ENCODE measurements at regions not wholly inside any gene's neighbourhood (a gene's known extent, or its start where the extent isn't known, plus 50 kb on each side); places are given as distances from the start of the nearest gene placed in this dataset.
A peak's percentile ranks its signal among the peaks of the same experiment; 100 is the strongest.
"Not testable (repeated sequence)": the region's sequence is repeated elsewhere in the genome, so short reads cannot be mapped to it uniquely, and the experiment has no call there.

DNA sequence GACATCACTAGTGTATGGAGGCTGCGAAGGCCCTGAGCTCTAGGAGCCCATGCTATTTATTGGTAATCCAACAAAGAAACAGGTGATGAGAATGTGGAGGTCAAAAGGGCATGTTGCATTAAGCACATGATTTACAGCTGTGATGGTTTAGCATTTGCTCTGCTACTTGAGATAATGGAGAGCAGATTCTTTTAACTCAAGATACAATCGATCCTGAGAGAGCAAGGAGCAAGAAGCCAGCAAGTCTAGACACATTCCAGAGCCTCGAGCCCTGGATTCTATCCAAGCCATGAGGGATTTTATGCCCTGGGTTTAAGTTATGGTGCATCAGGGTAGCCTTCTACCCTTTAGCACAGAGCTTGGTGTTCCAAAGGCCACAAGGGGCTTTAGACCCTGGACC lies 85.3 kb upstream of the KCNMA1 start:
- H3K9me3 ChIP-seq (ENCODE audit: control insufficient read depth, insufficient read depth, low read length); H3K4me1 ChIP-seq (ENCODE audit: control insufficient read depth, insufficient read depth, low read length); DNase-seq (ENCODE audit: low read depth in 4 of 6, low spot score in 6 of 6); H3K27me3 ChIP-seq (ENCODE audit: control insufficient read depth, insufficient read depth, low read length); H3K4me3 ChIP-seq (ENCODE audit: low read depth, low read length); H3K27ac ChIP-seq (ENCODE audit: low read depth, low read length); H3K36me3 ChIP-seq (ENCODE audit: control insufficient read depth, insufficient read depth, low read length): not testable (repeated sequence)
- WGBS (ENCODE audit: insufficient coverage): 32% methylated on average over 3 of the region's 3 CpGs

DNA sequence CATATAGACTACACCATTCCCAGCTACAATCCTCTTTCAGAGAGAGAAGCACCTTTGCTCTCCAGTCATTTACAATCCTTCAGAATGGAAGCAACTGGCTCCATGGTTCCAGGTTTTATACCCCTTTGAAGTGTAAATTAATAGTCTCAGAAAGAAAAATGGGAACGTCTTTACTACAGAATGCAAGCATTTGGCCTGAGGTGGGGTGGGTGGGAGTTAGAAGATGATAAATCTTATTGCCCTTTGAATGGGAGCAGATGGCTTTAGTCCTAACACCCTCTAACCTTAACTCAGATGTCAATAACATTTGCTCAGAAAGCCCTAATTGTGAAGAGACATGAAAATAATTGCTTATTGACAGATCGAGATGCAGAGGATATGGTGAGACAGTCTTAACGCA lies 84.2 kb upstream of the KCNMA1 start:
- H3K27ac ChIP-seq (ENCODE audit: low read depth, low read length): no peak overlapping the region
- no peak for DNase-seq (ENCODE audit: low read depth in 4 of 6, low spot score in 6 of 6)
- WGBS (ENCODE audit: insufficient coverage): 78% methylated on average over 2 of the region's 3 CpGs
- no peak overlapping the region for H3K4me3 ChIP-seq (ENCODE audit: low read depth, low read length)
- peaks cover 7% of the 10 kb centered on the region for H3K4me1 ChIP-seq (ENCODE audit: control insufficient read depth, insufficient read depth, low read length)
- no peaks in the 10 kb centered on the region for H3K27me3 ChIP-seq (ENCODE audit: control insufficient read depth, insufficient read depth, low read length)
- no peaks in the 10 kb centered on the region for H3K9me3 ChIP-seq (ENCODE audit: control insufficient read depth, insufficient read depth, low read length)
- H3K36me3 ChIP-seq (ENCODE audit: control insufficient read depth, insufficient read depth, low read length): no peaks in the 10 kb centered on the region

DNA sequence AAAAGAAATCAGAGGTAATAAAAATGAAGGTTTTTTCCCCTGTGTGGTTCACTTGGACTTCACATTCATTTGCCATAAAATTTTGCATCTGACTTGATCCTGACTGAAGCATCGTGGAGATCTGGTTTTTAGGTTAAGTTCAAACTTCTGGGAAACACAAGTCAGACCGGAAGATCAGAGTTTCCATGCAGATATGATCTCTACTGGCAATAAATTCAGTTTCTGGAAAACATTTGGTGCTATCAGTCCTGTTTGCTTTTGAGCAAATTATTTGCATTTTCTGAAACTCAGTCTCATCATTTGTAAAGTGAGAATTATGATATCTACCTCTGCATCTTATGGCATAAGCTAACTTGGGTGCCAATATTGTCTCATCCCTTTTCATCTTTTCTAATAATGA lies 81.3 kb upstream of the KCNMA1 start:
- Histone ChIP-seq H3K27ac (ENCODE audit: low read depth, low read length) (no peak overlapping the region), H3K4me1 (ENCODE audit: control insufficient read depth, insufficient read depth, low read length) (peaks cover 20% of the 10 kb centered on the region), H3K9me3 (ENCODE audit: control insufficient read depth, insufficient read depth, low read length) (no peaks in the 10 kb centered on the region), H3K4me3 (ENCODE audit: low read depth, low read length) (no peak overlapping the region), H3K27me3 (ENCODE audit: control insufficient read depth, insufficient read depth, low read length) (no peaks in the 10 kb centered on the region), H3K36me3 (ENCODE audit: control insufficient read depth, insufficient read depth, low read length) (no peaks in the 10 kb centered on the region)
- DNase-seq (ENCODE audit: low read depth in 4 of 6, low spot score in 6 of 6): no peak
- 93% methylated on average over 2 of the region's 2 CpGs for WGBS (ENCODE audit: insufficient coverage)

DNA sequence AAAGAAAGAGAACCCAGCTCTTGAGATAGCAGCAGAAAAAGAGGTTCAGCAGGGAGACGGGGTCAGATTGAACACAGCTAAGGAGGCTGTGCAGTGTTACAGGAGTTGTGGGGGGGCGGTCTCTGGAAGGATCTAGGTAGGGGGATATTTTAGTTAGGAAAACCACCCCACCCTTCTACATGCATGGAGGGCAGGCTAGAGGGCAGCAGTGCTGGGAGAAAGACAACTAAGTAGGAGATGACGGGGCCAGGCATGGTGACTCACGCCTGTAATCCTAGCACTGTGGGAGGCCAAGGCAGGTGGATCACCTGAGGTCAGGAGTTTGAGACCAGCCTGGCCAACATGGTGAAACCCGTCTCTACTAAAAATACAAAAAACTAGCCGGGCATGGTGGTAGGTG lies 80.7 kb upstream of the KCNMA1 start:
- not testable (repeated sequence) for H3K9me3 ChIP-seq (ENCODE audit: control insufficient read depth, insufficient read depth, low read length); H3K27ac ChIP-seq (ENCODE audit: low read depth, low read length); H3K36me3 ChIP-seq (ENCODE audit: control insufficient read depth, insufficient read depth, low read length); H3K4me3 ChIP-seq (ENCODE audit: low read depth, low read length); DNase-seq (ENCODE audit: low read depth in 4 of 6, low spot score in 6 of 6); H3K27me3 ChIP-seq (ENCODE audit: control insufficient read depth, insufficient read depth, low read length)
- H3K4me1 ChIP-seq (ENCODE audit: control insufficient read depth, insufficient read depth, low read length): peaks cover 24% of the 10 kb centered on the region
- 91% methylated on average over 4 of the region's 6 CpGs for WGBS (ENCODE audit: insufficient coverage)

DNA sequence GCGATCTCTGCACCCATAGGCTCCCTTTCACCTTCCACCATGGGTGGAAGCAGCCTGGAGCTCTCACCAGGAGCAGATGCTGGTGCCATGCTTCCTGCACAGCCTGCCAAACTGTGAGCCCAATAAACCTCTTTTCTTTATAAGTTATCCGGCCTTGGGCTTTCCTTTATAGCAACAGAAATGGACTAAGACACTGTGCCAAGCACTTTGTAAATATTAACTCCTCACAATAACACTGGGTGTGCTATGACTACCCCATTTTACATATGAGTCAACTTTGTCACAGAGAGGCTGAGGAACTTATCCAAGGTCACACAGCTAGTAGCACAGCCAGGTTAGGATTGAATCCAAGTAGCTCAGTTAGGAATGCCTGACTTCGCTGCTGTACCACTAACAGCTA lies 79.7 kb upstream of the KCNMA1 start:
- no peaks in the 10 kb centered on the region for H3K9me3 ChIP-seq (ENCODE audit: control insufficient read depth, insufficient read depth, low read length)
- H3K27me3 ChIP-seq (ENCODE audit: control insufficient read depth, insufficient read depth, low read length): peaks cover 8% of the 10 kb centered on the region
- H3K27ac ChIP-seq (ENCODE audit: low read depth, low read length): no peak overlapping the region
- no peaks in the 10 kb centered on the region for H3K36me3 ChIP-seq (ENCODE audit: control insufficient read depth, insufficient read depth, low read length)
- 66% methylated on average over 3 of the region's 3 CpGs for WGBS (ENCODE audit: insufficient coverage)
- H3K4me3 ChIP-seq (ENCODE audit: low read depth, low read length): no peak overlapping the region
- no peak for DNase-seq (ENCODE audit: low read depth in 4 of 6, low spot score in 6 of 6)
- H3K4me1 ChIP-seq (ENCODE audit: control insufficient read depth, insufficient read depth, low read length): peaks cover 24% of the 10 kb centered on the region

DNA sequence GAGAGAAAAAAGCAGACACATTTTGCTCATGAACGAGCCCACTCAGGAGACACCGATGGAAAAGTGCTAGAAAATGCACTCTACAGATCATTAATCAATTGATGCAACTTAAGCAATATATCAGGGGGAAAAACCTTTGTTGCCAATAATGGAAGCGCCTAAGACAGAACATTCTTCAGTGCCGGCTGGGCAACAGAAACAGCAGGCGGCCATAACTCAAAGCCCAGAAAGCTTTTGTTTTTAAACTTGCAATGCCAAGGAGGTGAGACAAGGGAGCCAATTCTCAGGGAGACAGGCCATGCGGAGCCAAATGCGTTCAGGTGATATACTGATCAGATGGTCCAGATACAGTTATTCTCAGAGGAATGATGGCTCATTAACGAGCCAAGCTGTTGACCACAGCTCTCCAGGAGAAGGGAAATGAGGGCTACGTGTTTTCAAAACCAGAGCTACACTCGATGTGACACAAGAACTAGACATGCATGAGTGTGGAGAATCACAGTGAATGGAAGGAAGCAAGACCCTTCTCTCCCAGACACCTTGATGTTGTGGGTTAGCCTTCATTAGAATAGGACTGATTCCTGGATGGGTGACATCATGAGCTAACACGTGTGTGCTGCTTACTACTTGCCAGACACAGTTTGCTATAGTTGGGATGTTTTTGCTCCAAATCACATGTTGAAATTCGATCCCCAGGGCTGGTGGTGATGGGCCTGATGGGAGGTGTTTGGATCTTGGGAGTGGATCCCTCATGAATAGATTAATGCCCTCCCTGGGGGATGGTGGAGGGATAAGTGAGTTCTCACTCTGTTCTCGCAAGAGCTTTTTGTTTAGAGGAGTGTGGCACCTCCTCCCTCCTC lies 79.1 kb upstream of the KCNMA1 start:
- no peak overlapping the region for H3K4me3 ChIP-seq (ENCODE audit: low read depth, low read length)
- peak in 2 of 6 donors; percentile 40 to 77 for DNase-seq (ENCODE audit: low read depth in 4 of 6, low spot score in 6 of 6)
- H3K4me1 ChIP-seq (ENCODE audit: control insufficient read depth, insufficient read depth, low read length): peaks cover 26% of the 10 kb centered on the region
- no peaks in the 10 kb centered on the region for H3K36me3 ChIP-seq (ENCODE audit: control insufficient read depth, insufficient read depth, low read length)
- 30% methylated on average over 10 of the region's 13 CpGs for WGBS (ENCODE audit: insufficient coverage)
- H3K9me3 ChIP-seq (ENCODE audit: control insufficient read depth, insufficient read depth, low read length): no peaks in the 10 kb centered on the region
- H3K27ac ChIP-seq (ENCODE audit: low read depth, low read length): no peak overlapping the region
- peaks cover 12% of the 10 kb centered on the region for H3K27me3 ChIP-seq (ENCODE audit: control insufficient read depth, insufficient read depth, low read length)

DNA sequence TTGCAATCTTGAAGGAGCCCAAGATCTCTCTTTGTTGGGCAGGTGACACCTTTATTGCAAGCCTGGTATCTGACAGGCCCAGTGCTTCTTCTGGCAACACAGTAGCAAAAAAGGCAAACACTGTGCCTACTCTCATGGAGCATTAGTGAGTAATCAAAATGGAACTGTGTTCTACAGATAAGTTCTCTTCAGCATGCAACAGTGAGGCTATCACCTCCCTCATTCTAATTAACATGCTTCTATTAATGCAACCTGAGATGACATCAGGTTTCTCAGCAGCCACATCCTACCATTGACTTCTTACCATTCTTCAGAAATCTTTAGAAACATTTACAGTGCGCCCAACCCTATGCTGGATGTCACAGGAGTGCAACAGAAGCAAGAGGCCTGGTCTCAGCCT lies 77.9 kb upstream of the KCNMA1 start:
- no peak overlapping the region for H3K27ac ChIP-seq (ENCODE audit: low read depth, low read length)
- no peaks in the 10 kb centered on the region for H3K36me3 ChIP-seq (ENCODE audit: control insufficient read depth, insufficient read depth, low read length)
- no peak overlapping the region for H3K4me3 ChIP-seq (ENCODE audit: low read depth, low read length)
- H3K4me1 ChIP-seq (ENCODE audit: control insufficient read depth, insufficient read depth, low read length): peaks cover 37% of the 10 kb centered on the region
- 100% methylated on average over 1 of the region's 1 CpG for WGBS (ENCODE audit: insufficient coverage)
- peaks cover 20% of the 10 kb centered on the region for H3K27me3 ChIP-seq (ENCODE audit: control insufficient read depth, insufficient read depth, low read length)
- DNase-seq (ENCODE audit: low read depth in 4 of 6, low spot score in 6 of 6): no peak
- no peaks in the 10 kb centered on the region for H3K9me3 ChIP-seq (ENCODE audit: control insufficient read depth, insufficient read depth, low read length)

DNA sequence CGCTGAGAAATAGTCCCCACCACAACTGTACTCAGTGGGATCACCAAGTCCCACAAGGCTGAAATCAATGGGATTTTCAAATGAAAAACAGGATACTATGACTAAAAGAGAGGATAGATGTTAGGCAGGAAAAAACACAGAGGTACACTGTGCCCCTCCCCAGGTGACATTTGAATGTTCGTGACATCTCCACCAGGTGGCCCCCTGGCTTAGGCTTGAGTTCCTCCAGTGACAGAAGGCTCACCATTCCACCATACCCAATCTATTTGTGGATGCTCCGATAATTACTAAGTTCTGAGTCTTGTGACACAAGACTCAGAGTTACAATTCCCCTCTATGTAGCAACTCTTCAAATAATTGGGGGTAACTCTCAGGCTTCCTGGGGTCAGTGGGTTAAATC lies 77.5 kb upstream of the KCNMA1 start:
- no peak for DNase-seq (ENCODE audit: low read depth in 4 of 6, low spot score in 6 of 6)
- Histone ChIP-seq H3K36me3 (ENCODE audit: control insufficient read depth, insufficient read depth, low read length) (no peaks in the 10 kb centered on the region), H3K9me3 (ENCODE audit: control insufficient read depth, insufficient read depth, low read length) (no peaks in the 10 kb centered on the region), H3K4me1 (ENCODE audit: control insufficient read depth, insufficient read depth, low read length) (peaks cover 41% of the 10 kb centered on the region), H3K27me3 (ENCODE audit: control insufficient read depth, insufficient read depth, low read length) (peaks cover 24% of the 10 kb centered on the region), H3K4me3 (ENCODE audit: low read depth, low read length) (no peak overlapping the region), H3K27ac (ENCODE audit: low read depth, low read length) (no peak overlapping the region)
- 86% methylated on average over 2 of the region's 3 CpGs for WGBS (ENCODE audit: insufficient coverage)

DNA sequence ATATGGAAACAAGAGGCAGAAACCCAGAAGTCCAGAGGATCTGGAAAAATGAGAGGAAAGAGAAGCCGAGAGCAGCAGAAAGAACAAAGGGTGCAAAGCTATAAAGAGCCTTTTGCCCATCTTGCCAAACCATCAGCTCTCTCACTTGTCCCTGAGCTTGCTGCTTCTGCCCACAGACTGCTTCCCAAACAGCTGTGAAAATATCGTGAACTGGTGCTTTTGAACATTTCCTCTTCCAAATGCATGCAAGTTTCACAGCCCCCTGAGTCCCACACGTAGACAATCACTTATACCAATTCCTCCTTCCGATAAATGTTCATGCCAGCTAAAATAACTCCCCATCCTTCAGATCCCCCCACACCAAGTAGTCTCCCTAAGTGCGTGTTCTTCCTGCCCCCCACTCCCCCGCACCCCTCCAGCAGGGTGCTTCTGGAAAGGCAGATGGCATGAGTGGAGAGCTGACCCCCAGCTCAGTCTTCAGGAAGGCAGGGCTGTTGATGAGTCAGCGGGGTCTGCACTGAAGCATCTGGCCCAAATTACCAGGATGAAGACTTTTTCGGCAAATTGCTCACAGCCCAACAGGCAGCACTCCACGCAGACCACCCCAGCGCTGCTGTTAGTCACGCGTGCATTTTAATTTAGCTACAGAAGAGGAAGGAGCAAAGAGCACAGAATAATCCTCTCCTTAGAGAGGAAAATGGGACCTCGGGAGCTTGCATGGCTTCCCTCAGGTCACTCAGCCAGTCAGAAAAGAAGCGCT lies 76.1 kb upstream of the KCNMA1 start:
- peaks cover 27% of the 10 kb centered on the region for H3K27me3 ChIP-seq (ENCODE audit: control insufficient read depth, insufficient read depth, low read length)
- H3K4me1 ChIP-seq (ENCODE audit: control insufficient read depth, insufficient read depth, low read length): peaks cover 44% of the 10 kb centered on the region
- H3K9me3 ChIP-seq (ENCODE audit: control insufficient read depth, insufficient read depth, low read length): no peaks in the 10 kb centered on the region
- DNase-seq (ENCODE audit: low read depth in 4 of 6, low spot score in 6 of 6): peak in 1 of 6 donors; percentile 59
- no peak overlapping the region for H3K4me3 ChIP-seq (ENCODE audit: low read depth, low read length)
- 68% methylated on average over 7 of the region's 14 CpGs for WGBS (ENCODE audit: insufficient coverage)
- H3K27ac ChIP-seq (ENCODE audit: low read depth, low read length): no peak overlapping the region
- no peaks in the 10 kb centered on the region for H3K36me3 ChIP-seq (ENCODE audit: control insufficient read depth, insufficient read depth, low read length)

DNA sequence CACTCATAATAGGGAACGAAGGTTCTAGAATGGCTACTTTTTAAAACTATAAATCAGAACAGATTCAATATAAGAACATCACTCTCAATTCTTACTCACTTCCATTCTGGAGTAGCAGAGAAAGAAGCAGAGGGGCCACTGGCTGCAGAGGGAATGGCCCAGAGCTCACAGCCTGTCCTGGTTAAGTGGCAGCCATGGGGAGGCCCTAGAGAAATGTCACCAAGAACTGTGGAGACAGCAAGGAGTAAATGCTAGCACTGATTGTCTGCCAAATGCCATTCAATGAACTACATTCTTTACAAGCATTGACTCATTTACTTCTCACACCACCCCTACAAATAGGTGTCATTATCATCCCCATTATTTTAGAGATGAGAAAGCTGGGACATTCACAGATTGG lies 74.6 kb upstream of the KCNMA1 start:
- no CpG with 5 or more reads among the region's 1 CpG for WGBS (ENCODE audit: insufficient coverage)
- H3K27ac ChIP-seq (ENCODE audit: low read depth, low read length): no peak overlapping the region
- no peaks in the 10 kb centered on the region for H3K36me3 ChIP-seq (ENCODE audit: control insufficient read depth, insufficient read depth, low read length)
- no peak overlapping the region for H3K4me3 ChIP-seq (ENCODE audit: low read depth, low read length)
- no peaks in the 10 kb centered on the region for H3K9me3 ChIP-seq (ENCODE audit: control insufficient read depth, insufficient read depth, low read length)
- peaks cover 27% of the 10 kb centered on the region for H3K27me3 ChIP-seq (ENCODE audit: control insufficient read depth, insufficient read depth, low read length)
- DNase-seq (ENCODE audit: low read depth in 4 of 6, low spot score in 6 of 6): no peak
- H3K4me1 ChIP-seq (ENCODE audit: control insufficient read depth, insufficient read depth, low read length): peaks cover 40% of the 10 kb centered on the region

All from spinal cord (tissue), 9 donors.